Fibroblast of mammary gland (primary cell): ENCODE measurements at regions not wholly inside any gene's neighbourhood (a gene's known extent, or its start where the extent isn't known, plus 50 kb on each side); places are given as distances from the start of the nearest gene placed in this dataset.

Experiments used
- DNase-seq: peaks from one replicate; pipeline ENCODE4 v3.0.0-alpha.2; 2010; ENCODE audit warnings: low read depth
- H3K4me3 ChIP-seq: 2 replicates; pipeline ENCODE4 v1.5.1; 2011; ENCODE audit warnings: low read depth, mild to moderate bottlenecking, low read length, moderate library complexity; ENCODE audit not compliant: control insufficient read depth
- CTCF ChIP-seq: conservative IDR thresholded peaks from 2 replicates; pipeline ENCODE4 v1.5.1; 2011; ENCODE audit warnings: low read depth, low read length, inconsistent platforms; ENCODE audit not compliant: control insufficient read depth, insufficient read depth

GRCh38 chr5:173808079-173808808, 79.9 kb upstream of the CPEB4 start:
- no peak for TF ChIP-seq CTCF
- no peak overlapping the region for H3K4me3 ChIP-seq
- DNase-seq, result peak; percentile 52

GRCh38 chr5:173809014-173809413, 79.1 kb upstream of the CPEB4 start:
- no peak overlapping the region for H3K4me3 ChIP-seq
- peak; percentile 66 for DNase-seq
- no peak for TF ChIP-seq CTCF

- no peak for TF ChIP-seq CTCF
- DNase-seq, result peak; percentile 49
- H3K4me3 ChIP-seq, result no peak overlapping the region
Measured at GRCh38 chr5:173812811-173813550, 75.2 kb upstream of the CPEB4 start.

- DNase-seq, result no peak
- no peak for TF ChIP-seq CTCF
- H3K4me3 ChIP-seq, result no peak overlapping the region
Measured at GRCh38 chr5:173814053-173814452, 74.1 kb upstream of the CPEB4 start.

GRCh38 chr5:173815571-173815970, 72.6 kb upstream of the CPEB4 start:
- no peak overlapping the region for H3K4me3 ChIP-seq
- TF ChIP-seq CTCF, result no peak
- DNase-seq, result no peak

GRCh38 chr5:173816728-173817127, 71.4 kb upstream of the CPEB4 start:
- no peak for DNase-seq
- TF ChIP-seq CTCF, result no peak
- H3K4me3 ChIP-seq, result no peak overlapping the region
